HEK293T (cell line): ENCODE measurements at regions not wholly inside any gene's neighbourhood (a gene's known extent, or its start where the extent isn't known, plus 50 kb on each side); places are given as distances from the start of the nearest gene placed in this dataset.

Experiments used
- ARNT ChIP-seq: fragments of 450-650 bp; IDR thresholded peaks from 2 replicates; pipeline ENCODE4 v1.6.1; 2017; ENCODE audit warnings: mild to moderate bottlenecking
- BHLHE40 ChIP-seq: fragments of 450-650 bp; IDR thresholded peaks from 2 replicates; pipeline ENCODE4 v1.6.1; 2016; ENCODE audit warnings: mild to moderate bottlenecking, moderate library complexity, borderline replicate concordance
- CTBP1 ChIP-seq: fragments of 450-650 bp; IDR thresholded peaks from 2 replicates; pipeline ENCODE4 v1.6.1; 2016; ENCODE audit warnings: borderline replicate concordance
- ELF4 ChIP-seq: fragments of 450-650 bp; IDR thresholded peaks from 2 replicates; pipeline ENCODE4 v1.6.1; 2017; ENCODE audit warnings: antibody characterized with exemption
- FOXA1 ChIP-seq: fragments of 450-650 bp; IDR thresholded peaks from 2 replicates; pipeline ENCODE4 v1.6.1; 2016; ENCODE audit warnings: mild to moderate bottlenecking
- FOXM1 ChIP-seq: fragments of 450-650 bp; IDR thresholded peaks from 2 replicates; pipeline ENCODE4 v1.6.1; 2017; ENCODE audit warnings: mild to moderate bottlenecking, borderline replicate concordance
- L3MBTL2 ChIP-seq: fragments of 450-650 bp; conservative IDR thresholded peaks from 2 replicates; pipeline ENCODE4 v1.6.1; 2016; ENCODE audit warnings: mild to moderate bottlenecking
- NFRKB ChIP-seq: fragments of 450-650 bp; IDR thresholded peaks from 2 replicates; pipeline ENCODE4 v1.6.1; 2016; ENCODE audit warnings: mild to moderate bottlenecking, moderate library complexity
- PKNOX1 ChIP-seq: fragments of 450-650 bp; IDR thresholded peaks from 2 replicates; pipeline ENCODE4 v1.6.1; 2016
- SP1 ChIP-seq: fragments of 450-650 bp; IDR thresholded peaks from 2 replicates; pipeline ENCODE4 v1.6.1; 2017
- SUZ12 ChIP-seq: fragments of 450-650 bp; IDR thresholded peaks from 2 replicates; pipeline ENCODE4 v1.6.1; 2016; ENCODE audit warnings: mild to moderate bottlenecking
- TARDBP ChIP-seq: fragments of 450-650 bp; IDR thresholded peaks from 2 replicates; pipeline ENCODE4 v1.6.1; 2016
- ZNF384 ChIP-seq: fragments of 450-650 bp; IDR thresholded peaks from 2 replicates; pipeline ENCODE4 v1.6.1; 2016

GRCh38 chr15:93270937-93271467 is 182.0 kb upstream of the RGMA start:
- no peak for TF ChIP-seq SUZ12
- no peak for TF ChIP-seq NFRKB
- TF ChIP-seq FOXM1: no peak
- TF ChIP-seq SP1: no peak
- no peak for TF ChIP-seq FOXA1
- no peak for TF ChIP-seq PKNOX1
- no peak for TF ChIP-seq CTBP1
- TF ChIP-seq TARDBP: no peak
- TF ChIP-seq ARNT: no peak
- no peak for TF ChIP-seq L3MBTL2
- no peak for TF ChIP-seq BHLHE40
- TF ChIP-seq ZNF384: no peak
- no peak for TF ChIP-seq ELF4
